Endodermal cell (in vitro differentiated cells): ENCODE measurements at regions not wholly inside any gene's neighbourhood (a gene's known extent, or its start where the extent isn't known, plus 50 kb on each side); places are given as distances from the start of the nearest gene placed in this dataset.
"Not testable (repeated sequence)": the region's sequence is repeated elsewhere in the genome, so short reads cannot be mapped to it uniquely, and the experiment has no call there.

Source experiments
- DNase-seq: peaks from one replicate; pipeline ENCODE4 v3.0.0-alpha.2; 2017
- H3K27ac ChIP-seq: 2 replicates; pipeline ENCODE4 v1.5.1; 2013; ENCODE audit warnings: mild to moderate bottlenecking, low read depth, low read length, moderate library complexity
- H3K27me3 ChIP-seq: 2 replicates; pipeline ENCODE4 v1.6.1; 2013; ENCODE audit warnings: mild to moderate bottlenecking, low read length, moderate library complexity; ENCODE audit not compliant: insufficient read depth, control insufficient read depth, poor library complexity, severe bottlenecking
- H3K36me3 ChIP-seq: 2 replicates; pipeline ENCODE4 v1.7.0; 2013; ENCODE audit warnings: mild to moderate bottlenecking, low read length, moderate library complexity; ENCODE audit not compliant: control insufficient read depth, insufficient read depth
- H3K4me1 ChIP-seq: one replicate; pipeline ENCODE4 v1.7.0; 2013; ENCODE audit warnings: low read length; ENCODE audit not compliant: control insufficient read depth, insufficient read depth
- H3K4me3 ChIP-seq: 2 replicates; pipeline ENCODE4 v1.5.1; 2013; ENCODE audit warnings: mild to moderate bottlenecking, low read length, moderate library complexity
- H3K9ac ChIP-seq: 2 replicates; pipeline ENCODE4 v1.6.1; 2013; ENCODE audit warnings: mild to moderate bottlenecking, low read length, moderate library complexity; ENCODE audit not compliant: poor library complexity, severe bottlenecking; ENCODE audit errors: extremely low read depth
- H3K9me3 ChIP-seq: 2 replicates; pipeline ENCODE4 v1.6.1; 2013; ENCODE audit warnings: mild to moderate bottlenecking, low read length, moderate library complexity; ENCODE audit not compliant: control insufficient read depth
- H3K27ac Mint-ChIP-seq: 2 replicates; pipeline ENCODE4 v1.8.0; 2020; ENCODE audit warnings: mixed read lengths
- H3K27me3 Mint-ChIP-seq: 2 replicates; pipeline ENCODE4 v1.8.0; 2021; ENCODE audit warnings: mild to moderate bottlenecking, mixed read lengths; ENCODE audit not compliant: insufficient read depth
- H3K36me3 Mint-ChIP-seq: 2 replicates; pipeline ENCODE4 v1.8.0; 2020; ENCODE audit warnings: low read depth, mixed read lengths
- H3K4me1 Mint-ChIP-seq: 2 replicates; pipeline ENCODE4 v1.8.0; 2020; ENCODE audit warnings: mixed read lengths
- H3K4me3 Mint-ChIP-seq: 2 replicates; pipeline ENCODE4 v1.8.0; 2020; ENCODE audit warnings: mild to moderate bottlenecking, moderate library complexity, mixed read lengths
- H3K9me3 Mint-ChIP-seq: 2 replicates; pipeline ENCODE4 v1.8.0; 2020; ENCODE audit warnings: mild to moderate bottlenecking, mixed read lengths
- CTCF ChIP-seq: fragments of 200-600 bp; sonication (generic); conservative IDR thresholded peaks from 2 replicates; pipeline ENCODE4 v1.5.0; 2021; ENCODE audit warnings: antibody characterized with exemption, mild to moderate bottlenecking
- WGBS, 2 experiments: methylation state at CpG; one replicate each; pipeline versions ENCODE4 v1.1.5 to v1.1.7; 2013; ENCODE audit warnings: missing lambda C conversion rate in 2 of 2, mixed read lengths in 1 of 2; ENCODE audit not compliant: insufficient coverage in 1 of 2, insufficient read length in 1 of 2; 5-methylcytosine and 5-hydroxymethylcytosine counted together

- Histone ChIP-seq H3K4me3 (no peak overlapping the region), H3K36me3 (no peaks in the 10 kb centered on the region), H3K27ac (no peak overlapping the region), H3K27me3 (no peaks in the 10 kb centered on the region), H3K4me1 (no peaks in the 10 kb centered on the region), H3K9me3 (peaks cover 34% of the 10 kb centered on the region), H3K9ac (no peak overlapping the region)
- Mint-ChIP-seq H3K9me3 (peaks cover 46% of the 10 kb centered on the region), H3K4me1 (no peaks in the 10 kb centered on the region), H3K27me3 (no peaks in the 10 kb centered on the region), H3K27ac (no peak overlapping the region), H3K36me3 (no peaks in the 10 kb centered on the region), H3K4me3 (no peak overlapping the region)
- no peak for DNase-seq
- WGBS, 2 experiments: 65% methylated on average over 2 of the region's 2 CpGs; no CpG with 5 or more reads in 1 of the 2 experiments
- no peak for TF ChIP-seq CTCF
These were observed 246.5 kb downstream of the SLITRK2 start for GRCh38 chrX:146064156-146064555.

- Mint-ChIP-seq H3K9me3 (peaks cover 65% of the 10 kb centered on the region), H3K27ac (no peak overlapping the region), H3K27me3 (no peaks in the 10 kb centered on the region), H3K36me3 (no peaks in the 10 kb centered on the region), H3K4me1 (peaks cover 10% of the 10 kb centered on the region), H3K4me3 (no peak overlapping the region)
- Histone ChIP-seq H3K27me3 (no peaks in the 10 kb centered on the region), H3K4me3 (no peak overlapping the region), H3K4me1 (no peaks in the 10 kb centered on the region), H3K27ac (no peak overlapping the region), H3K9ac (no peak overlapping the region), H3K9me3 (peaks cover 32% of the 10 kb centered on the region), H3K36me3 (no peaks in the 10 kb centered on the region)
- TF ChIP-seq CTCF: no peak
- no CpG with 5 or more reads among the region's 1 CpG for WGBS, 2 experiments
- DNase-seq: no peak
These were observed 273.1 kb downstream of the SLITRK2 start for GRCh38 chrX:146090732-146091131.

- DNase-seq: no peak
- H3K27ac Mint-ChIP-seq: no peak overlapping the region
- peaks cover 23% of the 10 kb centered on the region for H3K9me3 ChIP-seq
These were observed 291.7 kb downstream of the SLITRK2 start for GRCh38 chrX:146109362-146109761.

DNA sequence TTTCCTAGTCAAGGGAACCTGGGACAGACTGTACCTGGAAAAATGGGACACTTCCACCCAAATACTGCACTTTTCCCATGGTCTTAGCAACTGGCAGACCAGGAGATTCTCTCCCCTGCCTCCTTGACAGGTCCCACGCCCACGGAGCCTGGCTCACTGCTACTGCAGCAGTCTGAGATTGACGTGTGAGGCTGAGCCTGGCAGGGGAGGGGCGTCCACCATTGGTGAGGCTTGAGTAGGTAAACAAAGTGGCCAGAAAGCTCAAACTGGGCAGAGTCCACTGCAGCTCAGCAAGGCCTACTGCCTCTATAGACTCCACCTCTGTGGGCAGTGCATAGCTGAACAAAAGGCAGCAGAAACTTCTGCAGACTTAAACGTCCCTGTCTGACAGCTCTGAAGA is 301.4 kb downstream of the SLITRK2 start:
- H3K27ac Mint-ChIP-seq, DNase-seq, H3K4me3 ChIP-seq, H3K27ac ChIP-seq, H3K4me1 ChIP-seq, H3K4me3 Mint-ChIP-seq, H3K9ac ChIP-seq, H3K27me3 Mint-ChIP-seq, H3K36me3 ChIP-seq, H3K36me3 Mint-ChIP-seq, H3K27me3 ChIP-seq, H3K4me1 Mint-ChIP-seq: not testable (repeated sequence)
- 57% methylated on average over 5 of the region's 5 CpGs; no CpG with 5 or more reads in 1 of the 2 experiments for WGBS, 2 experiments
- H3K9me3 Mint-ChIP-seq: peaks cover 69% of the 10 kb centered on the region
- peaks cover 18% of the 10 kb centered on the region for H3K9me3 ChIP-seq

More at GRCh38 chrX:146109362-146109761, 291.7 kb downstream of the SLITRK2 start:
- peaks cover 48% of the 10 kb centered on the region for H3K9me3 Mint-ChIP-seq
- no peaks in the 10 kb centered on the region for H3K36me3 Mint-ChIP-seq
- H3K4me3 ChIP-seq: no peak overlapping the region
- H3K9ac ChIP-seq: no peak overlapping the region
- H3K4me1 ChIP-seq: no peaks in the 10 kb centered on the region
- TF ChIP-seq CTCF: no peak
- H3K4me1 Mint-ChIP-seq: no peaks in the 10 kb centered on the region
- no peak overlapping the region for H3K27ac ChIP-seq
- H3K4me3 Mint-ChIP-seq: no peak overlapping the region
- no peaks in the 10 kb centered on the region for H3K36me3 ChIP-seq
- no peaks in the 10 kb centered on the region for H3K27me3 Mint-ChIP-seq
- no peaks in the 10 kb centered on the region for H3K27me3 ChIP-seq
- WGBS, 2 experiments: 76% methylated on average over 2 of the region's 4 CpGs; no CpG with 5 or more reads in 1 of the 2 experiments
